Naive B cell (primary cell): ENCODE measurements at regions not wholly inside any gene's neighbourhood (a gene's known extent, or its start where the extent isn't known, plus 50 kb on each side); places are given as distances from the start of the nearest gene placed in this dataset.

ENCODE experiments used
- ATAC-seq, 2 donors: fragments of 150-1000 bp; cut with Tn5 transposase; 2 replicates each; pipeline ENCODE4 v1.10.0; 2021; ENCODE audit warnings: low read depth in 2 of 2, mild to moderate bottlenecking in 2 of 2, moderate library complexity in 2 of 2
- DNase-seq: peaks from one replicate; pipeline ENCODE4 v3.0.0; 2022
- H3K27ac Mint-ChIP-seq, 6 donors: one replicate each; pipeline ENCODE4 v1.8.0; 2020 to 2022; ENCODE audit warnings: mild to moderate bottlenecking in 6 of 6, mixed read lengths in 6 of 6, moderate library complexity in 5 of 6, inconsistent platforms in 2 of 6
- H3K27me3 Mint-ChIP-seq, 3 donors: one replicate each; pipeline ENCODE4 v1.8.0; 2021 to 2022; ENCODE audit warnings: mixed read lengths in 3 of 3, mild to moderate bottlenecking in 1 of 3
- H3K36me3 Mint-ChIP-seq, 2 donors: one replicate each; pipeline ENCODE4 v1.8.0; 2020 to 2022; ENCODE audit warnings: mixed read lengths in 2 of 2, inconsistent platforms in 1 of 2, mild to moderate bottlenecking in 1 of 2
- H3K4me1 Mint-ChIP-seq, 3 donors: one replicate each; pipeline ENCODE4 v1.8.0; 2020 to 2022; ENCODE audit warnings: mixed read lengths in 3 of 3, inconsistent platforms in 1 of 3, mild to moderate bottlenecking in 1 of 3, moderate library complexity in 1 of 3
- H3K4me3 Mint-ChIP-seq, 8 donors: one replicate each; pipeline ENCODE4 v1.8.0; 2020 to 2022; ENCODE audit warnings: mild to moderate bottlenecking in 8 of 8, mixed read lengths in 8 of 8, moderate library complexity in 8 of 8, inconsistent platforms in 2 of 8
- H3K9me3 Mint-ChIP-seq, 7 donors: one replicate each; pipeline ENCODE4 v1.8.0; 2020 to 2022; ENCODE audit warnings: mixed read lengths in 7 of 7, mild to moderate bottlenecking in 5 of 7, inconsistent platforms in 2 of 7, moderate library complexity in 1 of 7

DNA sequence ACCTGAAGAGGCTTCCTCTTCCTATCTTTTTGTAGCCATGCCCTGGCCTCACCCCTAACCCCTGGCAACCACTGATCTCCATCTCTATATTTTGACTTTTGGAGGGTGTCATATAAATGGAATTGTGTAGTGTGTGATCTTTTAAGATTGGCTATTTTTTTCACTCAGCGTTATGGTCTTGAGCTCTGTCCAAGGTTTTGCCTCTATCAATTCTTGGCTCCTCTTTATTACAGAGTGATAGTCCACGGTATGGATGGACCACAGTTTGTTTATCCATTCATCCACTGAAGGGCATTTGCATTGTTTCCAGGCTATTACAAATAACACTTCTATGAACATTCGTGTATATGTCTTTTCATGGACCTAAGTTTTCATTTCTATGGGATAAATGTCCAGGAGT lies 209.8 kb upstream of the IER5L start:
- no peaks in the 10 kb centered on the region for H3K36me3 Mint-ChIP-seq
- peaks cover 0 to 4% (median 0%) of the 10 kb centered on the region in 3 donors for H3K27me3 Mint-ChIP-seq
- peaks cover 10 to 24% (median 24%) of the 10 kb centered on the region in 3 donors for H3K4me1 Mint-ChIP-seq
- H3K27ac Mint-ChIP-seq, result no peak overlapping the region
- ATAC-seq (no peak), DNase-seq (no peak)
- H3K4me3 Mint-ChIP-seq, result peak overlapping the region in 1 of 8 donors; percentile 22
- no peaks in the 10 kb centered on the region for H3K9me3 Mint-ChIP-seq

DNA sequence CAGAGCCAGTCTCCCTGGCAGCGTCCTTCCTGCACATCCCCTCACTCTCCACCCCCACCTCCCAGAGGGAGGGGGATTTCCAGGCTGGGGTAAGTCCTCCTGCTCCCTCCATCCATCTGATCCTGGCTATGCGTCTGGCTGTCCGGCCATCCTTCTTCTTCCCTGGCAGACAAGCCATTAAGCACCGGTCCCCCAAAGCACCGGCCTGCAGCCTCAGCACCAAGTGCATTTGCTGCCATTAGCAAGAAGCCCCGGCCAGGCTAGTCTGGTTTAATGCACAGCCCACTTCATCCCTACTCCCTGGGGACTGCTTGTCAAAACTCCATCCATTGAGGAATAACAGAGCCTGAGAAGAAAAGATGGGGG lies 208.7 kb upstream of the IER5L start:
- no peak for DNase-seq
- Mint-ChIP-seq H3K4me1 (peaks cover 10 to 24% (median 24%) of the 10 kb centered on the region in 3 donors), H3K36me3 (no peaks in the 10 kb centered on the region), H3K9me3 (no peaks in the 10 kb centered on the region), H3K27me3 (peaks cover 0 to 4% (median 0%) of the 10 kb centered on the region in 3 donors), H3K4me3 (peak overlapping the region in 2 of 8 donors; percentile 33 to 47), H3K27ac (peak overlapping the region in 3 of 6 donors; percentile 15 to 81 (median 64))
- no peak for ATAC-seq

DNA sequence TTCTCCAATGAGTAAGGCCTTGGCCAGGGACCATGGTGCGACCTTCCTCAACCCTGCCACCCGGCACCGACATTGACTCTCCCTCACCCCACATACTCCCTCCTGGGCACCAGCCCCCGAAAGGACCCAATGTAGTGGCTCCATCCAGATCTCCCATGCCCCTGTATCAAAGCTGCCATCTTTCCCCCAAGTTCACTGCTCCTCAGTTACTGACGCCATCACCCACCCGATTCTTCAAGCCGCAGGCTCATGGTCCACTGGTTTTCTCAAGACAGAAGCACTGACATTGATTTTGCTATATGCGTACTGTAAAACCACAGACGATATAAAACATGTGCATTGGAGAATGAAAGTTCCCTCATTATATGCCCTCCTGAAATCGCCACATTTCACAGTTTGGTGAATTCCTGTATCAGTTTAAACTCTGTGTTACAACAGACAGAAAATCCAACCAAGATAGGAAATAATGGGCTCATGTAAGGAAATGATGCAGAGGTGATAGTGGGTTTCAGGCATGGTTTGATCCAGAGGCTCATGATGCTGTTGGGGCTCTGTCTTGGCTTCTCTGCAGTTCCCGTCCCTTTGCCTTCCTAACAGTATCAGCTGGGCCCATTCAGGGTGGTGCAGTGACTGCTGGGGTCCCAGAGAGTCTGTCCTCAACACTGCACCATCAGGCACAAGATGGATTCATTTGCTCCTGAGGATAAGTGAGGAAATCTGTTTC lies 207.3 kb upstream of the IER5L start:
- peak; percentile 21 to 35 for ATAC-seq
- Mint-ChIP-seq H3K9me3 (no peaks in the 10 kb centered on the region), H3K4me1 (peaks cover 10 to 24% (median 24%) of the 10 kb centered on the region in 3 donors), H3K27ac (peak overlapping the region; percentile 74 to 98 (median 92)), H3K4me3 (peak overlapping the region; percentile 30 to 88 (median 66)), H3K36me3 (no peaks in the 10 kb centered on the region), H3K27me3 (no peaks in the 10 kb centered on the region)
- DNase-seq, result peak; percentile 45

GRCh38 chr9:129384491-129385210 lies 206.6 kb upstream of the IER5L start:
- DNase-seq, result no peak
- H3K36me3 Mint-ChIP-seq, result no peaks in the 10 kb centered on the region
- H3K9me3 Mint-ChIP-seq, result no peaks in the 10 kb centered on the region
- no peaks in the 10 kb centered on the region for H3K27me3 Mint-ChIP-seq
- ATAC-seq, result no peak
- peaks cover 10 to 24% (median 24%) of the 10 kb centered on the region in 3 donors for H3K4me1 Mint-ChIP-seq
- peak overlapping the region; percentile 91 to 98 (median 96) for H3K27ac Mint-ChIP-seq
- peak overlapping the region; percentile 55 to 94 (median 86) for H3K4me3 Mint-ChIP-seq

DNA sequence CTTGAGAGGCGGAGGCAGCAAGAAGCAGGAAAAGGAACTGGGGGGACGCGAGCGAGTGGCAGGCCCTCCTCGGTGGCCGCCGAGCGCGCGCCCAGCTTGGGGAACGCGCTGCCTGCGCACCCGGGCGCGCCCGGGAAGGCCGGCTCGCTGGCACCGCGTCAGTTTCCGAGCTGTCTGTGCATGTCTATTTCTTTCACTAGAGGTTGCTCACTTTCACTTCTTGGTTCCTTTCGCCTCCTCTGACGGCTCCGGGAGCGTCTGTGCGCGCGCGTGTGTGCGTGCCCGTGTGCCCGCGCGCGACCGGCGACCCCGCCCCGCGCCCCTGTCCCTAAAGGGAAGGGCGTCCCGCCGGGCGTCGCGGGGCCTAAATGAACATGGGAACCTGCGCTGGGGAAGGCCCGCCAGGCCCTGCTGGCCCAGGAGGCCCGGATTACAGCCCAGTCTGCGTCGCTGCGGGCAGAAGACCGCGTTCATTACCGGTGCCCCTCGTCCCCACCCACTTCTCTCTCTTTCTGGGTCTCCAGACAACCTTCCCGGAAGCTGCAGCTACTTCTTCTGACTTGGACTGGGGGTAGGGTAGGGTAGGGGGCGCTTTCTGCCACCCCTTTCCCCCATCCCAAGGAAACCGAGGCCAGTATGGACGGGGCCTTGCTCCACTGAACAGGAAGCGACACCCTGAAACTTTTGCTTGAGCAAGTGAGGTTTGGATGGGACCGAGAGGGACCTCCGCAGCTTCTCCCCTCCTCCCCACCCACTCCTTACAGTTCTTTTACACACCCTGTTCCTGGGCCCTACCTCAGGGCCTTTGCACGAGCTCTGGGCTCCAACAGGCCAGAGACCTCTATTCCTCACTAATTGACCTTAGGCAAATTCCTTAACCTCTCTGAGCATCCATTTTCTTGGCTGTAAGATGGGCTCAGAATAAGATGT lies 205.8 kb upstream of the IER5L start:
- no peaks in the 10 kb centered on the region for H3K36me3 Mint-ChIP-seq
- ATAC-seq (peak; percentile 90 to 91), DNase-seq (peak; percentile 90)
- peak overlapping the region; percentile 55 to 94 (median 86) for H3K4me3 Mint-ChIP-seq
- H3K27ac Mint-ChIP-seq, result peak overlapping the region; percentile 91 to 98 (median 96)
- peaks cover 10 to 24% (median 24%) of the 10 kb centered on the region in 3 donors for H3K4me1 Mint-ChIP-seq
- H3K27me3 Mint-ChIP-seq, result no peaks in the 10 kb centered on the region
- H3K9me3 Mint-ChIP-seq, result no peaks in the 10 kb centered on the region

DNA sequence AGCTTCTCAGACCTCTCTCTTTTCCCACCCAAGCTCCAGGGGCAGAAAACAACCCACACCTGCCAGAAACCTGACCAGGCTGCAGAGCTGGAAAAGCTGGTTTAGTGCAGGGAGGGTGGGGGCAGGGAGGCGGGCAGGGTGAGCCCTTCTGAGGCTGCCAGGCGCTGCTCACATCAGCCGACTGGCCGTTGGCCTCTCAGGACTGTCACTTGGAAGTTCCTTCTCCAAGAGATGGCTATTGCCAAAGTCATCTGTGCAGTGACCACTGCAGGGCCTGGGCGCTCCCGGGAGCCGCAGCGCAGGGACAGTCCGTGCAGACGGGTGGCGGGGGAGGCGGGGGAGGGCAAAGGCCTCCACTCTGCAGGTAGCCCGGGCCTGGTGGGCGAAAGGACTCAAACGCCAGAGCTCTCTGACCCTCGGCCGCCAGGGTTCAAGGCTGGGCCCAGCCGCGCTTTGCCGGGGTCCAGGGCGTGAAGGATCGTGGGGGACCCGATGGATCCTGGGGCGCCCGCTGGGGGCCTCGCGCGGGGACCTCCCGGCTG lies 205.0 kb upstream of the IER5L start:
- DNase-seq (no peak), ATAC-seq (no peak)
- peaks cover 10 to 24% (median 24%) of the 10 kb centered on the region in 3 donors for H3K4me1 Mint-ChIP-seq
- H3K4me3 Mint-ChIP-seq, result peak overlapping the region; percentile 55 to 92 (median 84)
- H3K27ac Mint-ChIP-seq, result peak overlapping the region; percentile 42 to 97 (median 92)
- H3K36me3 Mint-ChIP-seq, result no peaks in the 10 kb centered on the region
- no peaks in the 10 kb centered on the region for H3K9me3 Mint-ChIP-seq
- peaks cover 0 to 7% (median 0%) of the 10 kb centered on the region in 3 donors for H3K27me3 Mint-ChIP-seq

DNA sequence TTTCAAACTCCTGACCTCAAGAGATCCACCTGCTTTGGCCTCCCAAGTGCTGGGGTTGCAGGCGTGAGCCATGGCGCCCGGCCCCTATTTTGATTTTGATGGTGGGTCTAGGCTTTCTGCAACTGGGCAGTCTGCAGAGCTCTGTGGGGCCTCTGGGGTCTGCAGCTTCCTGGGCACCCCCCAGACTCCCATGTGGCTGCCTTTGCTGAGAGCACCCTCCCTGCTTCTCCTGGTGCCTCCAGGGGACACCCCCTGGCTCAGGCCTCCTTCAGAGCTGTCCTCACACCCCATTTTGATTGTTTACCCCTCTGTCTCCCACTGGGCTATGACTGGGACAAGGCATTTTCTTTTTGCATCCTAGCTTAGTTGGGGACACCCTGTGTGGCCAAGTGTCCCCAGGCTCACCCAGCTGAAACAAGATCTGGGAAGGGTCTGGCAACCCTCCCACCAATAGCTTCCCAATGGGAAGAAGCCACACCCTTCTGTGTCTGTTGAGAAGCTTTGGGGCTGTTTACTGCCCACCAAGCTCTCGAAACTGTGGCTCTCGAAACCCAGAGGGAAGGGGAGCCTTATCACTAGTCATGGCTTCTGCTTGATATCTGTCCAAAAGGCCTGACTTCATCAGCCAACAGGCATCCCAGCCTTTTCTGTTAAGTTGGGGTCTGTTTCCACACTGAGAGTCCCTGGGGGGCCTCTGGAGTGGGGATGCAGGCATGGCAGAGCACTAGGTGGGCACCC lies 204.4 kb upstream of the IER5L start:
- H3K27ac Mint-ChIP-seq, result peak overlapping the region in 4 of 6 donors; percentile 67 to 93 (median 86)
- H3K4me1 Mint-ChIP-seq, result peaks cover 10 to 24% (median 24%) of the 10 kb centered on the region in 3 donors

GRCh38 chr9:129381481-129381957 lies 203.5 kb upstream of the IER5L start:
- Mint-ChIP-seq H3K4me3 (peak overlapping the region in 2 of 8 donors; percentile 56 to 72), H3K27me3 (peaks cover 0 to 11% (median 0%) of the 10 kb centered on the region in 3 donors), H3K36me3 (no peaks in the 10 kb centered on the region), H3K4me1 (peaks cover 10 to 24% (median 24%) of the 10 kb centered on the region in 3 donors), H3K27ac (peak overlapping the region in 1 of 6 donors; percentile 69), H3K9me3 (no peaks in the 10 kb centered on the region)
- no peak for ATAC-seq
- no peak for DNase-seq

More for the DNA sequence above, 204.4 kb upstream of the IER5L start:
- H3K27me3 Mint-ChIP-seq, result peaks cover 0 to 11% (median 0%) of the 10 kb centered on the region in 3 donors
- no peak for ATAC-seq
- DNase-seq, result no peak
- peak overlapping the region; percentile 55 to 89 (median 79) for H3K4me3 Mint-ChIP-seq
- H3K36me3 Mint-ChIP-seq, result no peaks in the 10 kb centered on the region
- no peaks in the 10 kb centered on the region for H3K9me3 Mint-ChIP-seq

- DNase-seq, result no peak
- H3K4me1 Mint-ChIP-seq, result peaks cover 10 to 23% (median 22%) of the 10 kb centered on the region in 3 donors
- peak overlapping the region in 3 of 8 donors; percentile 37 to 50 (median 47) for H3K4me3 Mint-ChIP-seq
- H3K27ac Mint-ChIP-seq, result no peak overlapping the region
- no peak for ATAC-seq
- H3K27me3 Mint-ChIP-seq, result peaks cover 0 to 11% (median 0%) of the 10 kb centered on the region in 3 donors
- no peaks in the 10 kb centered on the region for H3K36me3 Mint-ChIP-seq
- H3K9me3 Mint-ChIP-seq, result no peaks in the 10 kb centered on the region
These were observed 202.9 kb upstream of the IER5L start for GRCh38 chr9:129380961-129381401.

GRCh38 chr9:129379886-129380285 lies 201.8 kb upstream of the IER5L start:
- H3K27me3 Mint-ChIP-seq, result peaks cover 0 to 11% (median 0%) of the 10 kb centered on the region in 3 donors
- ATAC-seq, result no peak
- no peak for DNase-seq
- H3K4me1 Mint-ChIP-seq, result peaks cover 5 to 12% (median 12%) of the 10 kb centered on the region in 3 donors
- H3K36me3 Mint-ChIP-seq, result no peaks in the 10 kb centered on the region
- H3K27ac Mint-ChIP-seq, result no peak overlapping the region
- H3K9me3 Mint-ChIP-seq, result peaks cover 0 to 3% (median 0%) of the 10 kb centered on the region in 7 donors
- peak overlapping the region in 2 of 8 donors; percentile 61 to 75 for H3K4me3 Mint-ChIP-seq

GRCh38 chr9:129379181-129379836 lies 201.2 kb upstream of the IER5L start:
- no peaks in the 10 kb centered on the region for H3K36me3 Mint-ChIP-seq
- H3K27me3 Mint-ChIP-seq, result peaks cover 0 to 11% (median 0%) of the 10 kb centered on the region in 3 donors
- H3K4me1 Mint-ChIP-seq, result peaks cover 2 to 6% (median 6%) of the 10 kb centered on the region in 3 donors
- no peak overlapping the region for H3K4me3 Mint-ChIP-seq
- peaks cover 0 to 7% (median 0%) of the 10 kb centered on the region in 7 donors for H3K9me3 Mint-ChIP-seq
- peak overlapping the region in 2 of 6 donors; percentile 50 to 70 for H3K27ac Mint-ChIP-seq
- ATAC-seq, result no peak
- no peak for DNase-seq
